GM04503 (cell line): ENCODE measurements at regions not wholly inside any gene's neighbourhood (a gene's known extent, or its start where the extent isn't known, plus 50 kb on each side); places are given as distances from the start of the nearest gene placed in this dataset.
"Not testable (repeated sequence)": the region's sequence is repeated elsewhere in the genome, so short reads cannot be mapped to it uniquely, and the experiment has no call there.

ENCODE experiments used
- DNase-seq: peaks from one replicate; pipeline ENCODE4 v3.0.0-alpha.2; 2012; ENCODE audit warnings: low read depth

- no peak for DNase-seq
These were observed 92.7 kb upstream of the ATP1B1 start for GRCh38 chr1:169013821-169014220.

- no peak for DNase-seq
These were observed 91.0 kb upstream of the ATP1B1 start for GRCh38 chr1:169015464-169015863.

GRCh38 chr1:169018751-169019150 is 87.7 kb upstream of the ATP1B1 start:
- no peak for DNase-seq

- DNase-seq = no peak
These were observed 87.0 kb upstream of the ATP1B1 start for GRCh38 chr1:169019419-169020058.

- DNase-seq = no peak
These were observed 85.8 kb upstream of the ATP1B1 start for GRCh38 chr1:169020684-169021083.

- DNase-seq = no peak
These were observed 83.8 kb upstream of the ATP1B1 start for GRCh38 chr1:169022648-169023047.

GRCh38 chr1:169024255-169024654 is 82.2 kb upstream of the ATP1B1 start:
- DNase-seq = no peak

GRCh38 chr1:169024800-169025271 is 81.7 kb upstream of the ATP1B1 start:
- no peak for DNase-seq

- no peak for DNase-seq
These were observed 81.1 kb upstream of the ATP1B1 start for GRCh38 chr1:169025412-169025811.

GRCh38 chr1:169027607-169028320 is 78.7 kb upstream of the ATP1B1 start:
- DNase-seq = no peak

- DNase-seq = no peak
These were observed 74.8 kb upstream of the ATP1B1 start for GRCh38 chr1:169031566-169032224.

- no peak for DNase-seq
These were observed 65.1 kb upstream of the ATP1B1 start for GRCh38 chr1:169041366-169041765.

GRCh38 chr1:169042377-169042776 is 64.1 kb upstream of the ATP1B1 start:
- DNase-seq = no peak

- DNase-seq = no peak
These were observed 62.7 kb upstream of the ATP1B1 start for GRCh38 chr1:169043823-169044222.

- DNase-seq = no peak
These were observed 62.2 kb upstream of the ATP1B1 start for GRCh38 chr1:169044296-169044695.

- no peak for DNase-seq
These were observed 61.5 kb upstream of the ATP1B1 start for GRCh38 chr1:169044971-169045370.

- no peak for DNase-seq
These were observed 59.8 kb upstream of the ATP1B1 start for GRCh38 chr1:169046671-169047070.

- DNase-seq = no peak
These were observed 59.4 kb upstream of the ATP1B1 start for GRCh38 chr1:169047074-169047473.

- DNase-seq = no peak
These were observed 58.4 kb upstream of the ATP1B1 start for GRCh38 chr1:169048043-169048442.

GRCh38 chr1:169049258-169049938 is 57.1 kb upstream of the ATP1B1 start:
- no peak for DNase-seq

- no peak for DNase-seq
These were observed 55.3 kb upstream of the ATP1B1 start for GRCh38 chr1:169051171-169051570.

GRCh38 chr1:169052171-169052570 is 54.3 kb upstream of the ATP1B1 start:
- DNase-seq = not testable (repeated sequence)

- DNase-seq = no peak
These were observed 53.8 kb upstream of the ATP1B1 start for GRCh38 chr1:169052727-169053126.
